HepG2 (cell line): ENCODE measurements at regions not wholly inside any gene's neighbourhood (a gene's known extent, or its start where the extent isn't known, plus 50 kb on each side); places are given as distances from the start of the nearest gene placed in this dataset.

ENCODE experiments used
- ATAC-seq: fragments of 200-7000 bp; cut with Tn5 transposase; 3 replicates; pipeline ENCODE4 v1.9.1; 2020; ENCODE audit warnings: mild to moderate bottlenecking, moderate library complexity
- BruUV-seq: library from RNA; stranded (reverse); fragments of 400-500 nt; replicated peaks from 2 replicates; lab custom pipeline; 2021; lab: Mats Ljungman, UMichigan
- CTCF ChIA-PET: fragments of 300-600 bp; formaldehyde crosslinking; extraction: SDS; loops from one replicate; lab custom pipeline; 2021; ENCODE audit warnings: low total read pairs, inconsistent platforms, low intra/inter-chr PET ratio; lab: Yijun Ruan, JAX
- POLR2A ChIA-PET: fragments of 350-600 bp; sonication (Branson Sonifier 250); formaldehyde crosslinking; loops from one replicate; lab custom pipeline; 2020; ENCODE audit warnings: antibody characterized with exemption, inconsistent platforms; lab: Yijun Ruan, JAX
- DNase-seq: peaks from one replicate; pipeline ENCODE4 v3.0.0-alpha.2; 2015; ENCODE audit warnings: low spot score
- FAIRE-seq: peaks from 3 replicates; lab custom pipeline; 2011; peaks lifted over from hg19 to GRCh38; lab: Jason Lieb, UNC
- H2AFZ ChIP-seq: one replicate; pipeline ENCODE4 v1.6.1; 2011; ENCODE audit warnings: low read length, inconsistent platforms
- H3K27ac ChIP-seq: fragments of 300-600 bp; 3 replicates; pipeline ENCODE4 v1.8.0; 2011; ENCODE audit warnings: mixed run types, mild to moderate bottlenecking, mixed read lengths, low read length, inconsistent platforms; ENCODE audit not compliant: insufficient read depth; ENCODE audit errors: extremely low read length
- H3K27me3 ChIP-seq, 2 experiments: fragments of 200-600 bp in 1 of 2; 2 replicates in 1 of 2; 3 replicates in 1 of 2; pipeline versions ENCODE4 v1.6.0 to v1.8.0; 2011; ENCODE audit warnings: low read length in 2 of 2, mild to moderate bottlenecking in 2 of 2, moderate library complexity in 2 of 2, inconsistent platforms in 1 of 2; ENCODE audit not compliant: insufficient read depth in 2 of 2, control insufficient read depth in 1 of 2
- H3K36me3 ChIP-seq, 2 experiments: fragments of 200-600 bp in 1 of 2; replicated peaks in 1 of 2; 2 replicates in 1 of 2; 3 replicates in 1 of 2; pipeline versions ENCODE4 v1.5.1 to v1.8.0; 2011; ENCODE audit warnings: low read length in 2 of 2, inconsistent platforms in 1 of 2; ENCODE audit not compliant: insufficient read depth in 2 of 2, control insufficient read depth in 1 of 2
- H3K4me1 ChIP-seq: 2 replicates; pipeline ENCODE4 v1.5.1; 2012; ENCODE audit warnings: low read length, inconsistent platforms; ENCODE audit not compliant: insufficient read depth
- H3K4me2 ChIP-seq: 2 replicates; pipeline ENCODE4 v1.6.0; 2011; ENCODE audit warnings: low read depth, low read length, inconsistent platforms
- H3K4me3 ChIP-seq, 3 experiments: fragments of 200-600 bp in 1 of 3; sonication (generic), shearing (Covaris generic) in 1 of 3; replicated peaks in 1 of 3; 2 replicates each; pipeline ENCODE4 v1.5.1; 2011 to 2016; ENCODE audit warnings: low read length in 3 of 3, inconsistent platforms in 2 of 3, low read depth in 2 of 3, mild to moderate bottlenecking in 2 of 3, control low read depth in 1 of 3, mixed read lengths in 1 of 3; ENCODE audit not compliant: insufficient read depth in 1 of 3
- H3K79me2 ChIP-seq: one replicate; pipeline ENCODE4 v1.6.1; 2011; ENCODE audit warnings: low read length, inconsistent platforms; ENCODE audit not compliant: insufficient read depth
- H3K9ac ChIP-seq: 2 replicates; pipeline ENCODE4 v1.6.0; 2011; ENCODE audit warnings: mild to moderate bottlenecking, low read depth, low read length, inconsistent platforms; ENCODE audit not compliant: insufficient read depth
- H3K9me3 ChIP-seq: 2 replicates; pipeline ENCODE4 v1.5.1; 2012; ENCODE audit warnings: mild to moderate bottlenecking, low read length
- H4K20me1 ChIP-seq: 2 replicates; pipeline ENCODE4 v1.6.0; 2011; ENCODE audit warnings: inconsistent platforms, mild to moderate bottlenecking, low read length, moderate library complexity; ENCODE audit not compliant: insufficient read depth
- CC2D1A ChIP-seq: sonication (generic); formaldehyde crosslinking; IDR thresholded peaks from 2 replicates; pipeline ENCODE4 v1.8.1; 2023; ENCODE audit warnings: mild to moderate bottlenecking, missing genetic modification reagents
- HDAC1 ChIP-seq: sonication (generic); formaldehyde crosslinking; IDR thresholded peaks from 2 replicates; pipeline ENCODE4 v1.5.1; 2020; ENCODE audit warnings: mild to moderate bottlenecking, missing genetic modification reagents
- JUN ChIP-seq: sonication (generic); formaldehyde crosslinking; IDR thresholded peaks from 2 replicates; pipeline ENCODE4 v1.4.0; 2020; ENCODE audit warnings: mild to moderate bottlenecking, missing genetic modification reagents
- RCOR2 ChIP-seq: IDR thresholded peaks from 2 replicates; pipeline ENCODE4 v1.6.1; 2016; ENCODE audit warnings: missing biosample characterization, missing genetic modification reagents
- SATB2 ChIP-seq: sonication (generic); formaldehyde crosslinking; IDR thresholded peaks from 2 replicates; pipeline ENCODE4 v1.5.0; 2020; ENCODE audit warnings: missing genetic modification reagents
- TGIF2 ChIP-seq: IDR thresholded peaks from 2 replicates; pipeline ENCODE4 v1.6.1; 2016; ENCODE audit warnings: control low read depth, missing compliant biosample characterization
- ZHX2 ChIP-seq, 2 experiments: sonication (generic) in 1 of 2; formaldehyde crosslinking in 1 of 2; IDR thresholded peaks; 2 replicates each; pipeline versions ENCODE4 v1.6.1 to v1.9.0; 2014 to 2022; ENCODE audit warnings: antibody characterized with exemption in 1 of 2, borderline replicate concordance in 1 of 2, inconsistent platforms in 1 of 2, low read depth in 1 of 2, missing genetic modification reagents in 1 of 2
- ZMYM4 ChIP-seq: sonication (generic); formaldehyde crosslinking; IDR thresholded peaks from 2 replicates; pipeline ENCODE4 v1.8.1; 2023; ENCODE audit warnings: mild to moderate bottlenecking, missing genetic modification reagents
- ZNF446 ChIP-seq: sonication (generic); formaldehyde crosslinking; IDR thresholded peaks from 2 replicates; pipeline ENCODE4 v1.5.0; 2020; ENCODE audit warnings: mild to moderate bottlenecking, missing genetic modification reagents
- ZNF552 ChIP-seq: sonication (generic); formaldehyde crosslinking; IDR thresholded peaks from 2 replicates; pipeline ENCODE4 v1.9.0; 2022; ENCODE audit warnings: missing genetic modification reagents, mild to moderate bottlenecking, borderline replicate concordance
- ZNF746 ChIP-seq: sonication (generic); formaldehyde crosslinking; IDR thresholded peaks from 2 replicates; pipeline ENCODE4 v1.8.0; 2022; ENCODE audit warnings: mild to moderate bottlenecking, missing genetic modification reagents
- ZNF749 ChIP-seq: sonication (generic); formaldehyde crosslinking; IDR thresholded peaks from 2 replicates; pipeline ENCODE4 v1.8.0; 2022; ENCODE audit warnings: mild to moderate bottlenecking, missing genetic modification reagents, moderate library complexity, borderline replicate concordance
- WGBS: methylation state at CpG from one replicate; pipeline ENCODE4 v1.1.6; 2017; ENCODE audit warnings: low lambda C conversion rate; 5-methylcytosine and 5-hydroxymethylcytosine counted together
- in situ Hi-C: cut with HindIII; loops from 2 replicates; pipeline ENCODE4 v1.10.0; 2017; ENCODE audit warnings: low pct_unique_long_range_greater_than_20kb; ENCODE audit not compliant: extremely low pct_ligation_motif_present
- intact Hi-C: fragments of 100-400 bp; cut with micrococcal nuclease; formaldehyde crosslinking; loops from one replicate; pipeline ENCODE4 v1.10.0; 2022; ENCODE audit not compliant: unreplicated experiment

DNA sequence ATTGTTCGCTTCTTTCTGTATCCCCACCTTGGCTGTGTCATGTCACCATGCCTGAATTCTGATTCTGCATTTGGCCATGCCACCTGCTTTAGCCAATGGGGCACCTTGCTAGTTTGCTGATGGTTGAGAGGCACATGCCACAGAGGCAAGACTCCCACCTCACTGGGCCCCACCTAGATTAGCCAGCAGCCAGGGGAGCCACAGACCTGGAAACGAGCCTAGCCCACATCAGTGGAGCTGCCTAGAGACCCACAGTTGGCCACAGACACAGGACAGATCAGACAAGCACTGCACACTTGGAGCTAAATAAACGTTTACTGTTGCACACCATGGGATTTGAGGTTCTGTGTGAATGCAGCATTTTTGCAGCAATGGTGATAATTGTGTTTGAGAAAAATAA is 252.1 kb downstream of the LURAP1L start:
- Histone ChIP-seq H3K27ac (no peak overlapping the region), H3K4me1 (no peaks in the 10 kb centered on the region), H3K27me3 (no peaks in the 10 kb centered on the region), H3K36me3 (no peaks in the 10 kb centered on the region), H3K9ac (no peak overlapping the region), H4K20me1 (no peaks in the 10 kb centered on the region), H3K4me3 (no peak overlapping the region), H3K79me2 (no peaks in the 10 kb centered on the region), H2AFZ (no peak overlapping the region), H3K4me2 (no peak overlapping the region), H3K9me3 (no peaks in the 10 kb centered on the region)
- BruUV-seq = no TSS peak
- 4% methylated on average over 3 of the region's 3 CpGs for WGBS
- in situ Hi-C loops (loop anchor here (25.0 kb wide), 1 partner anchor 1335 kb away; no protein-coding TSS in a partner anchor), intact Hi-C loops (no loop called here)
- CTCF ChIA-PET = no interaction called here
- FAIRE-seq (no peak), ATAC-seq (no peak), DNase-seq (no peak)
- POLR2A ChIA-PET = no interaction called here
- no peak for TF ChIP-seq ZMYM4 (CRISPR knock-in tag)
- TF ChIP-seq RCOR2 (CRISPR knock-in tag) = no peak
- TF ChIP-seq ZNF446 (CRISPR knock-in tag) = no peak
- no peak for TF ChIP-seq HDAC1
- no peak for TF ChIP-seq SATB2 (CRISPR knock-in tag)
- TF ChIP-seq CC2D1A (CRISPR knock-in tag) = no peak
- TF ChIP-seq ZNF746 (CRISPR knock-in tag) = no peak
- TF ChIP-seq ZHX2 (IDR thresholded peaks at IDR 0.05; ENCODE audit: low read depth) = no peak
- no peak for TF ChIP-seq ZHX2 (CRISPR knock-in tag; IDR thresholded peaks at IDR 0.05; ENCODE audit: borderline replicate concordance)
- no peak for TF ChIP-seq JUN (CRISPR knock-in tag)
- TF ChIP-seq ZNF552 = no peak
- no peak for TF ChIP-seq ZNF749 (CRISPR knock-in tag)
- no peak for TF ChIP-seq TGIF2 (CRISPR knock-in tag)
